GM23338 (cell line): ENCODE measurements at regions not wholly inside any gene's neighbourhood (a gene's known extent, or its start where the extent isn't known, plus 50 kb on each side); places are given as distances from the start of the nearest gene placed in this dataset.

Experiments used
- ATAC-seq: fragments of 200-7000 bp; cut with Tn5 transposase; 3 replicates; pipeline ENCODE4 v1.9.1; 2020
- DNase-seq: peaks from one replicate; pipeline ENCODE4 v3.0.0-alpha.2; 2015; ENCODE audit warnings: low spot score
- H2AFZ ChIP-seq: fragments of 200-600 bp; sonication (generic); 2 replicates; pipeline ENCODE4 v1.8.0; 2016; ENCODE audit warnings: antibody characterized with exemption, mild to moderate bottlenecking, moderate library complexity
- H3F3A ChIP-seq: fragments of 200-600 bp; sonication (generic); replicated peaks from 2 replicates; pipeline ENCODE4 v1.8.0; 2017; ENCODE audit warnings: antibody characterized with exemption, mixed run types, low read depth
- H3K27ac ChIP-seq: fragments of 200-600 bp; sonication (generic); 2 replicates; pipeline ENCODE4 v1.6.1; 2016; ENCODE audit warnings: low read depth
- H3K27me3 ChIP-seq: fragments of 200-600 bp; sonication (generic); 2 replicates; pipeline ENCODE4 v1.8.0; 2016; ENCODE audit warnings: mild to moderate bottlenecking, mixed run types, moderate library complexity; ENCODE audit not compliant: insufficient read depth
- H3K36me3 ChIP-seq: fragments of 200-600 bp; sonication (generic); 2 replicates; pipeline ENCODE4 v1.8.0; 2016; ENCODE audit warnings: mild to moderate bottlenecking; ENCODE audit not compliant: insufficient read depth
- H3K4me1 ChIP-seq: fragments of 200-600 bp; sonication (generic); 2 replicates; pipeline ENCODE4 v1.8.0; 2016; ENCODE audit warnings: mild to moderate bottlenecking, moderate library complexity; ENCODE audit not compliant: insufficient read depth
- H3K4me2 ChIP-seq: fragments of 200-600 bp; sonication (generic); 2 replicates; pipeline ENCODE4 v1.7.1; 2017; ENCODE audit warnings: mixed run types
- H3K4me3 ChIP-seq: fragments of 200-600 bp; sonication (generic); 2 replicates; pipeline ENCODE4 v1.6.1; 2016; ENCODE audit warnings: mixed run types
- H3K79me2 ChIP-seq: fragments of 200-600 bp; sonication (generic); replicated peaks from 2 replicates; pipeline ENCODE4 v1.8.0; 2017; ENCODE audit warnings: mild to moderate bottlenecking; ENCODE audit not compliant: insufficient read depth
- H3K9me2 ChIP-seq: fragments of 200-600 bp; sonication (generic); 2 replicates; pipeline ENCODE4 v1.8.0; 2017; ENCODE audit not compliant: insufficient read depth
- H4K20me1 ChIP-seq: fragments of 200-600 bp; sonication (generic); replicated peaks from 2 replicates; pipeline ENCODE4 v1.8.0; 2017; ENCODE audit warnings: mild to moderate bottlenecking; ENCODE audit not compliant: insufficient read depth
- H3K27ac Mint-ChIP-seq: 2 replicates; pipeline ENCODE4 v1.8.0; 2020; ENCODE audit warnings: inconsistent platforms, mild to moderate bottlenecking, moderate library complexity, mixed read lengths
- H3K27me3 Mint-ChIP-seq: 3 replicates; pipeline ENCODE4 v1.8.0; 2022; ENCODE audit warnings: low read depth, mild to moderate bottlenecking, moderate library complexity, mixed read lengths, inconsistent platforms; ENCODE audit not compliant: insufficient read depth, poor library complexity
- H3K36me3 Mint-ChIP-seq: 3 replicates; pipeline ENCODE4 v1.8.0; 2021; ENCODE audit warnings: low read depth, mild to moderate bottlenecking, inconsistent platforms, moderate library complexity, mixed read lengths
- H3K4me1 Mint-ChIP-seq: 3 replicates; pipeline ENCODE4 v1.8.0; 2020; ENCODE audit warnings: mild to moderate bottlenecking, inconsistent platforms, mixed read lengths
- H3K4me3 Mint-ChIP-seq: 3 replicates; pipeline ENCODE4 v1.8.0; 2021; ENCODE audit warnings: moderate library complexity, mild to moderate bottlenecking, inconsistent platforms, mixed read lengths
- H3K9me3 Mint-ChIP-seq: 3 replicates; pipeline ENCODE4 v1.8.0; 2020; ENCODE audit warnings: moderate library complexity, mild to moderate bottlenecking, inconsistent platforms, mixed read lengths
- CREB1 ChIP-seq: fragments of 250-450 bp; sonication (Bioruptor Pico); IDR thresholded peaks from 2 replicates; pipeline ENCODE4 v1.5.0; 2020; ENCODE audit warnings: low read depth, mild to moderate bottlenecking, moderate library complexity
- CTCF ChIP-seq, 2 experiments: fragments of 200-600 bp in 1 of 2; sonication (generic) in 1 of 2; conservative IDR thresholded peaks; 2 replicates each; pipeline versions ENCODE4 v1.5.1 to v1.6.1; 2016 to 2017; ENCODE audit warnings: antibody characterized with exemption in 2 of 2, low read depth in 2 of 2, mild to moderate bottlenecking in 2 of 2, moderate library complexity in 1 of 2
- ETS1 ChIP-seq: IDR thresholded peaks from 2 replicates; pipeline ENCODE4 v1.6.1; 2016; ENCODE audit warnings: antibody characterized with exemption
- EZH2phosphoT487 ChIP-seq: fragments of 200-600 bp; sonication (generic); IDR thresholded peaks from one replicate; pipeline ENCODE4 v1.8.1; 2018; ENCODE audit warnings: antibody characterized with exemption; ENCODE audit not compliant: unreplicated experiment
- NANOG ChIP-seq: IDR thresholded peaks from 2 replicates; pipeline ENCODE4 v1.6.1; 2016; ENCODE audit warnings: antibody characterized with exemption, borderline replicate concordance
- POLR2AphosphoS5 ChIP-seq: IDR thresholded peaks from 2 replicates; pipeline ENCODE4 v1.6.1; 2016; ENCODE audit warnings: antibody characterized with exemption, low read depth
- REST ChIP-seq: IDR thresholded peaks from one replicate; pipeline ENCODE4 v1.6.1; 2018; ENCODE audit warnings: antibody characterized with exemption; ENCODE audit not compliant: unreplicated experiment
- STAT1 ChIP-seq: IDR thresholded peaks from one replicate; pipeline ENCODE4 v1.6.1; 2016; ENCODE audit warnings: antibody characterized with exemption; ENCODE audit not compliant: unreplicated experiment
- ZNF114 ChIP-seq: fragments of 250-450 bp; sonication (Bioruptor Pico); IDR thresholded peaks from 2 replicates; pipeline ENCODE4 v1.5.0; 2020; ENCODE audit warnings: mild to moderate bottlenecking, moderate library complexity
- ZNF331 ChIP-seq: fragments of 250-450 bp; sonication (Bioruptor Pico); IDR thresholded peaks from 2 replicates; pipeline ENCODE4 v1.5.0; 2020; ENCODE audit warnings: low read depth, mild to moderate bottlenecking, moderate library complexity
- ZNF462 ChIP-seq: fragments of 250-450 bp; sonication (Bioruptor Pico); IDR thresholded peaks from 2 replicates; pipeline ENCODE4 v1.5.0; 2020; ENCODE audit warnings: mild to moderate bottlenecking, moderate library complexity

GRCh38 chr6:22819209-22819608 is 249.8 kb downstream of the HDGFL1 start:
- Mint-ChIP-seq H3K9me3 (no peaks in the 10 kb centered on the region), H3K4me1 (no peaks in the 10 kb centered on the region), H3K4me3 (no peak overlapping the region), H3K36me3 (no peaks in the 10 kb centered on the region), H3K27ac (no peak overlapping the region), H3K27me3 (no peaks in the 10 kb centered on the region)
- Histone ChIP-seq H3K9me2 (peaks cover 16% of the 10 kb centered on the region; the same call in 1 of the 2 replicates), H3K79me2 (no peaks in the 10 kb centered on the region), H3K27ac (no peak overlapping the region), H4K20me1 (no peaks in the 10 kb centered on the region), H2AFZ (no peak overlapping the region), H3K27me3 (no peaks in the 10 kb centered on the region), H3K36me3 (no peaks in the 10 kb centered on the region), H3F3A (no peaks in the 10 kb centered on the region), H3K4me3 (no peak overlapping the region), H3K4me1 (no peaks in the 10 kb centered on the region), H3K4me2 (no peak overlapping the region)
- DNase-seq (no peak), ATAC-seq (no peak)
- no peak for TF ChIP-seq POLR2AphosphoS5
- TF ChIP-seq CTCF (conservative IDR thresholded peaks at IDR 0.05; ENCODE audit: low read depth in 2 of 2), result no peak
- no peak for TF ChIP-seq NANOG
- TF ChIP-seq ZNF114 (CRISPR knock-in tag), result no peak
- TF ChIP-seq CREB1 (CRISPR knock-in tag), result no peak
- no peak for TF ChIP-seq STAT1
- no peak for TF ChIP-seq REST
- TF ChIP-seq ZNF331 (CRISPR knock-in tag), result no peak
- no peak for TF ChIP-seq ZNF462 (CRISPR knock-in tag)
- TF ChIP-seq EZH2phosphoT487, result no peak
- no peak for TF ChIP-seq ETS1
